Activated naive CD8-positive, alpha-beta T cell treated with anti-CD3 and anti-CD28 coated beads, Interleukin-2, amount 50 U/mL, for 24 hours (primary cell): ENCODE measurements at regions not wholly inside any gene's neighbourhood (a gene's known extent, or its start where the extent isn't known, plus 50 kb on each side); places are given as distances from the start of the nearest gene placed in this dataset.

Experiments used
- ATAC-seq: fragments of 150-1000 bp; cut with Tn5 transposase; one replicate; pipeline ENCODE4 v1.10.0; 2021
- DNase-seq: peaks from one replicate; pipeline ENCODE4 v3.0.0; 2021
- H3K27ac Mint-ChIP-seq: one replicate; pipeline ENCODE4 v1.8.0; 2021; ENCODE audit warnings: mild to moderate bottlenecking, mixed read lengths
- H3K27me3 Mint-ChIP-seq: one replicate; pipeline ENCODE4 v1.8.0; 2021; ENCODE audit warnings: mixed read lengths
- H3K36me3 Mint-ChIP-seq: one replicate; pipeline ENCODE4 v1.8.0; 2021; ENCODE audit warnings: low read depth, mixed read lengths
- H3K4me1 Mint-ChIP-seq: one replicate; pipeline ENCODE4 v1.8.0; 2021; ENCODE audit warnings: mixed read lengths
- H3K4me3 Mint-ChIP-seq: one replicate; pipeline ENCODE4 v1.8.0; 2021; ENCODE audit warnings: mild to moderate bottlenecking, moderate library complexity, mixed read lengths
- H3K9me3 Mint-ChIP-seq: one replicate; pipeline ENCODE4 v1.8.0; 2021; ENCODE audit warnings: mixed read lengths

- DNase-seq = no peak
- peaks cover 32% of the 10 kb centered on the region for H3K27me3 Mint-ChIP-seq
- no peak overlapping the region for H3K27ac Mint-ChIP-seq
- no peaks in the 10 kb centered on the region for H3K9me3 Mint-ChIP-seq
- H3K4me1 Mint-ChIP-seq = no peaks in the 10 kb centered on the region
- H3K4me3 Mint-ChIP-seq = no peak overlapping the region
- no peak for ATAC-seq
- H3K36me3 Mint-ChIP-seq = no peaks in the 10 kb centered on the region
These were observed 188.3 kb downstream of the PHETA1 start for GRCh38 chr12:111180426-111181142.

DNA sequence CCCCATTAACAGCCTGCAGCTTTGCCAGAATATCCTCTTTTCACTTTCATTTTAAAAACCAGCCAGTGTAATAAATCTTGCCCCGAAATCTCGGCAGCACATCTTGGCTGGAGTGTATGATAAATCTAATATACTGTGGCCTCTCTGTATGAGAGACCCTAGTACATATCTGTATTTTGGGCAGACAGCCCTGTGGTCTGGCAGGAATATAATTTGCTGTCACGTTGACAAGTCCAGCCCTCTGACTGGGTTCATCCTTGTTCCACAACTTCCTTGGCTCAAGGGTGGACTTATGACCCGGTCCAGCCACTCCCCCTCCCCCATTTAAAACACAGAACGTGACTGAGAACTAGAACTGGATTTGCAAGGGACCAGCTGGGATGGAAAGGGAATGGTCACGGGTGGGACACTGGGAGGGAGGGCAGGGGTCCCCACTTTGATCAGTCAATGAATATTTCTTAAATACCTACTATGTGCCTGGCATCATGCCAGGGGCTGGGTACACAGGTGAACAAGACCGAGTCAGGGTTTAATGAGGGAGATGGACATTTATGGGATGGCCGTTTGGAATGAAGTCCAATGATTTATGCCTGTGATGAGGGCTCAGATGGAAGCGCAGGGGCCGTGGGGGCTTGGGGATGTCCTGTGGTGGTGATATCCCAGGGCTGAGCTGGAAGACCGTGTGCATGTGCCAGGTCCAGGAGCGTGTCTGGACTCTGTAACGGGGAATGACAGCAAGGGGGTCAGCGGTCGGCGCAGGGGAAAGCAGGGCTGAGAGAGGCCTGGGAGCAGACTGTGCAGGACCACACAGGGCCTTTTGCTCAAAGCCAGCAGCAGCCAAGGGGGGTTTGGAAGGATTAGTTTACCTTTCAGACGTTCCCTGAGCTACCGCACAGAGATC lies 190.5 kb downstream of the PHETA1 start:
- H3K27me3 Mint-ChIP-seq = peaks cover 34% of the 10 kb centered on the region
- no peak for DNase-seq

DNA sequence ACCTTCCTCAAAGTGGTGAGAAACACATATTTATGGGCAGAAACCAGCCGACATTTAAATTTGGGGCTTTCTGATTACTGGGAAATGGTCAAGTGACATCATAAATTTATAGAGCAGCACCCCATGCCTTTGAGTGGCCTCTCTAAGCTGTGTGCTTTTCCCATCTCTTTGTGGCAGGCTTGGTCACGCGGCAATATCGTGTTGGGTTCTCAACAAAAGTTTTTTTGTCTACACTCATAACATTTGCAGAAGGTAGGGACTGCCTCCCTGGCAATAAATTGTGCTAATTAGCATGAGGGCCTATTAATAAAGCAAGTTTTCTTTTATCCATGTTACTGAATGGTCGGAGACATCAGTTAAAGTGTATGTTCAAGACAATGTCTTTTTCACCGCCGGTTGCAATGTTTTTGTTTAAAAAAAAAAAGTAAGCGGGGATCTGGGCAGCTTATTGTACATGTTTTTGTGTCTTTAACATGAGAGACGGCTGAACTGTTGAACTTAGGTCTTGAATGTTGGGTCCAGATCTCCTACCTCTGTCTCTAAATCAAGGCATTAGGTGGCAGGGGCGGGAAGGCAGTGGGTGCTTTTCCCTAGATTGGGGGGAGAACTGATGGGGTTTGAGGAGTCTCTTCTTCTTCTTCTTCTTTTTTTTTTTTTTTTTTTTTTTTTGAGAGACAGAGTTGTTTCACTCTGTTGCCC lies 193.3 kb downstream of the PHETA1 start:
- Mint-ChIP-seq H3K9me3 (no peaks in the 10 kb centered on the region), H3K36me3 (no peaks in the 10 kb centered on the region), H3K27me3 (peaks cover 21% of the 10 kb centered on the region), H3K4me1 (peaks cover 7% of the 10 kb centered on the region), H3K27ac (no peak overlapping the region), H3K4me3 (no peak overlapping the region)
- ATAC-seq (no peak), DNase-seq (no peak)

More for the DNA sequence above, 190.5 kb downstream of the PHETA1 start:
- Mint-ChIP-seq H3K4me1 (peaks cover 5% of the 10 kb centered on the region), H3K27ac (no peak overlapping the region), H3K9me3 (no peaks in the 10 kb centered on the region), H3K36me3 (no peaks in the 10 kb centered on the region), H3K4me3 (no peak overlapping the region)
- ATAC-seq = no peak

DNA sequence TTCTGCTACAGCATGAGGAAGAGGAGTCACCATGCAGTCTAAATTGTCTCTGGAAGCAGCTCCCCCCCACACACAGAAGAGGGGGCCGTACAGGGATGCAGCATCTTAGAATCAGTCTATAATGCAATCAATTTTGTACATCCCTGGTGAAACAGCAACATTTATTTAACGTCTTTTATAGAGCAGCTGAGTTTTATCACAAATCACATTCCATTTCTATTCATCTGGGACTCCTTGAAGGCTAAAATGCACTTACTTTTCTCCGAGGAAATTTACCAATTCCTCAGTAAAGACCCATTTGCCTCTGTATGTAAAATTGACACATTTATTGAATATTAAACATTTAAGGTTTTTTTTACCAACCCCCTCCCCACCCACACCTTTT lies 193.9 kb downstream of the PHETA1 start:
- Mint-ChIP-seq H3K4me3 (no peak overlapping the region), H3K27ac (no peak overlapping the region), H3K36me3 (no peaks in the 10 kb centered on the region), H3K4me1 (peaks cover 8% of the 10 kb centered on the region), H3K27me3 (peaks cover 15% of the 10 kb centered on the region), H3K9me3 (no peaks in the 10 kb centered on the region)
- DNase-seq (no peak), ATAC-seq (no peak)

GRCh38 chr12:111174251-111174960 lies 194.5 kb downstream of the PHETA1 start:
- no peak overlapping the region for H3K27ac Mint-ChIP-seq
- peaks cover 14% of the 10 kb centered on the region for H3K27me3 Mint-ChIP-seq
- DNase-seq = no peak
- no peaks in the 10 kb centered on the region for H3K36me3 Mint-ChIP-seq
- ATAC-seq = no peak
- no peak overlapping the region for H3K4me3 Mint-ChIP-seq
- H3K4me1 Mint-ChIP-seq = peaks cover 8% of the 10 kb centered on the region
- no peaks in the 10 kb centered on the region for H3K9me3 Mint-ChIP-seq

GRCh38 chr12:111173836-111174235 lies 195.1 kb downstream of the PHETA1 start:
- DNase-seq (no peak), ATAC-seq (no peak)
- H3K4me1 Mint-ChIP-seq = peaks cover 8% of the 10 kb centered on the region
- no peaks in the 10 kb centered on the region for H3K9me3 Mint-ChIP-seq
- H3K36me3 Mint-ChIP-seq = no peaks in the 10 kb centered on the region
- peaks cover 12% of the 10 kb centered on the region for H3K27me3 Mint-ChIP-seq
- no peak overlapping the region for H3K4me3 Mint-ChIP-seq
- no peak overlapping the region for H3K27ac Mint-ChIP-seq

DNA sequence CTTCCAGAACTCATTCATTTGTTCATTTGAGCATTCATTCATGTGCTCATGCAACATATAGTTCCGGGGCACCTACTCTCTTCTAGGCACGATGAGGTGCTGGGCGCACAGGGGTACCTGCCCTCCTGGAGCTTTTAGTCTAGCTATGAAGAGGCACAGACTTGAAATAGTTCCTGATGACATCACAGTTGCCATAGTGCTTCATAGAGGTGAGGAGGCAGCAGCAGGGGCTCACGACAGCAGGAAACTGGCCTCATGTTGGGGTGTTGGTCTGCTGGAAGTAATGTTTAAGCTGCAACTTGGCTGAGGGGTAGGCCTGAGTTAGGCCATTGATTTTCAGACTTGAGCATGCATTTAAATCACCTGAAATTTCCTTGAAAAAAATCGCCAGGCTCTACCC lies 195.5 kb downstream of the PHETA1 start:
- Mint-ChIP-seq H3K9me3 (no peaks in the 10 kb centered on the region), H3K27ac (no peak overlapping the region), H3K27me3 (peaks cover 12% of the 10 kb centered on the region), H3K36me3 (no peaks in the 10 kb centered on the region), H3K4me3 (no peak overlapping the region), H3K4me1 (peaks cover 8% of the 10 kb centered on the region)
- DNase-seq (no peak), ATAC-seq (no peak)

GRCh38 chr12:111172786-111173185 lies 196.1 kb downstream of the PHETA1 start:
- no peaks in the 10 kb centered on the region for H3K36me3 Mint-ChIP-seq

GRCh38 chr12:111171832-111172231 lies 197.1 kb downstream of the PHETA1 start:
- Mint-ChIP-seq H3K9me3 (no peaks in the 10 kb centered on the region), H3K36me3 (no peaks in the 10 kb centered on the region), H3K27me3 (peaks cover 8% of the 10 kb centered on the region), H3K27ac (no peak overlapping the region), H3K4me3 (no peak overlapping the region), H3K4me1 (peaks cover 8% of the 10 kb centered on the region)
- DNase-seq (no peak), ATAC-seq (no peak)

More at GRCh38 chr12:111172786-111173185, 196.1 kb downstream of the PHETA1 start:
- ATAC-seq (no peak), DNase-seq (no peak)
- Mint-ChIP-seq H3K4me3 (no peak overlapping the region), H3K9me3 (no peaks in the 10 kb centered on the region), H3K27ac (no peak overlapping the region), H3K27me3 (peaks cover 8% of the 10 kb centered on the region), H3K4me1 (peaks cover 8% of the 10 kb centered on the region)

- H3K4me3 Mint-ChIP-seq = no peak overlapping the region
- no peaks in the 10 kb centered on the region for H3K9me3 Mint-ChIP-seq
- peaks cover 8% of the 10 kb centered on the region for H3K4me1 Mint-ChIP-seq
- H3K27me3 Mint-ChIP-seq = peaks cover 8% of the 10 kb centered on the region
- no peak overlapping the region for H3K27ac Mint-ChIP-seq
- H3K36me3 Mint-ChIP-seq = no peaks in the 10 kb centered on the region
- no peak for ATAC-seq
- DNase-seq = no peak
These were observed 197.6 kb downstream of the PHETA1 start for GRCh38 chr12:111171345-111171744.

DNA sequence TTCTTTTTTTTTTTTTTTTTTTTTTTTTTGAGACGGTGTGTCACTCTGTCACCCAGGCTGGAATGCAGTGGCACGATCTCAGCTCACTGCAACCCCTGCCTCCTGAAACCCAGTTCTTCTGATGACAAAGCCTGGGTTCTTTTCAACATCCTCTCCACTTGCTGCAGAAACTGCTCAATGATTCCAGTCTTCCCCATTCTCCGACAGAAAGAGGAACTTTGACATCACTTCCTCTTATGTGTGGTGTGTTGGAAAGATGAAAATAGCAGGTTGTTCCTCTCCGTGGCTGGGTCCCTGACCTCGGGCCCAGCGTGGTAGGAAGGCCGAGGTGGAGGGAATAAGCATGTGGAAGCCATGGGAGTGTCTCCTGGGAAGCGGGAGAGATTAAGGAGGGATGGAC lies 198.4 kb downstream of the PHETA1 start:
- no peak for ATAC-seq
- no peak for DNase-seq
- H3K36me3 Mint-ChIP-seq = no peaks in the 10 kb centered on the region
- no peak overlapping the region for H3K4me3 Mint-ChIP-seq
- H3K27ac Mint-ChIP-seq = peak overlapping the region; percentile 25
- peaks cover 5% of the 10 kb centered on the region for H3K27me3 Mint-ChIP-seq
- no peaks in the 10 kb centered on the region for H3K9me3 Mint-ChIP-seq
- peaks cover 8% of the 10 kb centered on the region for H3K4me1 Mint-ChIP-seq

DNA sequence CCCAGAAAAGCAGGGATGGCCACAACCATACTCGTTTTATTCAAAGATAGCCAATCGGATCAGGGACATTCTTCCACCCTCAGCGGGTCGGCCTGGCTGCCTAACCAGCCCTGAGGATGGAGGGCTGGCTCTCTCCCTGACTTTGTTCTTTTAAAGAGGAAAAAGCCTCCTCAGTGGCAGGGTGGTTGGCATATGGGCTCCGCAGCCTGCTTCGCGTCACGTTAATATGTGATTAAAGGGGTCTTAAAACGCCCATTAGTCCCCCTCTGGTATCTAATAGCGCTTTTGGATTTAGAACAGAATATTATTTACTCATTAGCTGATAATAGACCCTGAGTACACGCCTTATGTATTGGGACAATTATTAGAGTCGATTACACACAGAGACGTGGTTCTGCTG lies 199.4 kb downstream of the PHETA1 start:
- H3K4me3 Mint-ChIP-seq = no peak overlapping the region
- no peak overlapping the region for H3K27ac Mint-ChIP-seq
- no peak for ATAC-seq
- H3K27me3 Mint-ChIP-seq = peaks cover 8% of the 10 kb centered on the region
- no peak for DNase-seq
- H3K36me3 Mint-ChIP-seq = no peaks in the 10 kb centered on the region
- H3K4me1 Mint-ChIP-seq = peaks cover 3% of the 10 kb centered on the region
- H3K9me3 Mint-ChIP-seq = no peaks in the 10 kb centered on the region

DNA sequence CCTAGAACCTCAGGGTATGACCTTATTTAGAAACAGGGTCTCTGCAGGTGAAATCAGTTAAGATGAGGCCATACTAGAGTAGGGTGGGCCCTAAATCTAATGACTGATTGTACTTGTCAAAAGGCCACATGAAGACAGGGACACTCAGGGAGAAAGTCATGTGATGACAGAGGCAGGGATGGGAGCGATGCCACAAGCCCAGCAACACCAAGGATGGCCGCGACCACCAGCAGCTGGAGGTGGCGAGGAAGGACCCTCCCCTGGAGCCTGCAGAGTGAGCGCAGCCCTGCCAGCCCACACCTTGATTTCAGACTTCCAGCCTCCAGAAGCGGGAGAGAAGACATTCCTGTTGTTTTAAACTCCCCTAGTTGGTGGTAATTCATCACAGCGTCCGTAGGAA lies 199.9 kb downstream of the PHETA1 start:
- Mint-ChIP-seq H3K27me3 (peaks cover 8% of the 10 kb centered on the region), H3K4me3 (no peak overlapping the region), H3K9me3 (no peaks in the 10 kb centered on the region), H3K36me3 (no peaks in the 10 kb centered on the region), H3K4me1 (peaks cover 3% of the 10 kb centered on the region), H3K27ac (no peak overlapping the region)
- no peak for ATAC-seq
- DNase-seq = no peak
